ENCODE measurements at regions not wholly inside any gene's neighbourhood (a gene's known extent, or its start where the extent isn't known, plus 50 kb on each side); places are given as distances from the start of the nearest gene placed in this dataset.

DNA sequence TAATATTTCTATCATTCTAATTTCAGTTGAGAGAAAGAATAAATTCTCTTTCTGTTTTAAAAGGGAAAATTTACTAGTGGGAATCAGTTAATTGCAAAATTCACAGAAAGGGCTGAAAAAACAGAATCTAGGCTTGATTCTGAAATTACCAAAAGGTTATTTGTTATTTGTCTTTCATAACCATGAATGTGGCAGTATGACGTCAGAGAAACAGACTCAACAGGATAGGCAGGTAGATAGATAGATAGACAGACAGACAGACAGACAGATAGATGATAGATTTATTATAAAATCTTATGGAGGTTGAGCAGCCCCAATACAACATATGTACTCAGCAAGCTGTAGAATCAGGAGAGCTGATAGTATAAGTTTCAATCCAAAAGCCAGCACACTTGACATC lies 311.0 kb downstream of the ADAM29 start:
- no peak overlapping the region for H3K27ac ChIP-seq (ENCODE audit: poor library complexity, severe bottlenecking)
- TF ChIP-seq, protein P1, sequence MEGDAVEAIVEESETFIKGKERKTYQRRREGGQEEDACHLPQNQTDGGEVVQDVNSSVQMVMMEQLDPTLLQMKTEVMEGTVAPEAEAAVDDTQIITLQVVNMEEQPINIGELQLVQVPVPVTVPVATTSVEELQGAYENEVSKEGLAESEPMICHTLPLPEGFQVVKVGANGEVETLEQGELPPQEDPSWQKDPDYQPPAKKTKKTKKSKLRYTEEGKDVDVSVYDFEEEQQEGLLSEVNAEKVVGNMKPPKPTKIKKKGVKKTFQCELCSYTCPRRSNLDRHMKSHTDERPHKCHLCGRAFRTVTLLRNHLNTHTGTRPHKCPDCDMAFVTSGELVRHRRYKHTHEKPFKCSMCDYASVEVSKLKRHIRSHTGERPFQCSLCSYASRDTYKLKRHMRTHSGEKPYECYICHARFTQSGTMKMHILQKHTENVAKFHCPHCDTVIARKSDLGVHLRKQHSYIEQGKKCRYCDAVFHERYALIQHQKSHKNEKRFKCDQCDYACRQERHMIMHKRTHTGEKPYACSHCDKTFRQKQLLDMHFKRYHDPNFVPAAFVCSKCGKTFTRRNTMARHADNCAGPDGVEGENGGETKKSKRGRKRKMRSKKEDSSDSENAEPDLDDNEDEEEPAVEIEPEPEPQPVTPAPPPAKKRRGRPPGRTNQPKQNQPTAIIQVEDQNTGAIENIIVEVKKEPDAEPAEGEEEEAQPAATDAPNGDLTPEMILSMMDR (IDR thresholded peaks at IDR 0.05; ENCODE audit: poor library complexity, severe bottlenecking): no peak
- ATAC-seq (ENCODE audit: low read depth): no peak

GRCh38 chr4:175234162-175234561 lies 316.0 kb downstream of the ADAM29 start:
- ATAC-seq (ENCODE audit: low read depth) (no peak), DNase-seq (ENCODE audit: low spot score) (no peak)
- Histone ChIP-seq H3K36me3 (ENCODE audit: low read depth) (no peaks in the 10 kb centered on the region), H3K4me1 (ENCODE audit: insufficient read depth, poor library complexity, severe bottlenecking) (peaks cover 6% of the 10 kb centered on the region), H3K27ac (ENCODE audit: poor library complexity, severe bottlenecking) (no peak overlapping the region), H3K4me3 (ENCODE audit: severe bottlenecking) (no peak overlapping the region), H3K9me3 (ENCODE audit: severe bottlenecking) (no peaks in the 10 kb centered on the region), H3K27me3 (ENCODE audit: insufficient read depth, poor library complexity, severe bottlenecking) (no peaks in the 10 kb centered on the region)
- TF ChIP-seq, protein P1 (IDR thresholded peaks at IDR 0.05; ENCODE audit: poor library complexity, severe bottlenecking): no peak

More for the DNA sequence above, 311.0 kb downstream of the ADAM29 start:
- no peaks in the 10 kb centered on the region for H3K4me1 ChIP-seq (ENCODE audit: insufficient read depth, poor library complexity, severe bottlenecking)
- H3K4me3 ChIP-seq (ENCODE audit: severe bottlenecking): no peak overlapping the region
- no peaks in the 10 kb centered on the region for H3K36me3 ChIP-seq (ENCODE audit: low read depth)
- H3K27me3 ChIP-seq (ENCODE audit: insufficient read depth, poor library complexity, severe bottlenecking): no peaks in the 10 kb centered on the region
- H3K9me3 ChIP-seq (ENCODE audit: severe bottlenecking): no peaks in the 10 kb centered on the region
- no peak for DNase-seq (ENCODE audit: low spot score)

DNA sequence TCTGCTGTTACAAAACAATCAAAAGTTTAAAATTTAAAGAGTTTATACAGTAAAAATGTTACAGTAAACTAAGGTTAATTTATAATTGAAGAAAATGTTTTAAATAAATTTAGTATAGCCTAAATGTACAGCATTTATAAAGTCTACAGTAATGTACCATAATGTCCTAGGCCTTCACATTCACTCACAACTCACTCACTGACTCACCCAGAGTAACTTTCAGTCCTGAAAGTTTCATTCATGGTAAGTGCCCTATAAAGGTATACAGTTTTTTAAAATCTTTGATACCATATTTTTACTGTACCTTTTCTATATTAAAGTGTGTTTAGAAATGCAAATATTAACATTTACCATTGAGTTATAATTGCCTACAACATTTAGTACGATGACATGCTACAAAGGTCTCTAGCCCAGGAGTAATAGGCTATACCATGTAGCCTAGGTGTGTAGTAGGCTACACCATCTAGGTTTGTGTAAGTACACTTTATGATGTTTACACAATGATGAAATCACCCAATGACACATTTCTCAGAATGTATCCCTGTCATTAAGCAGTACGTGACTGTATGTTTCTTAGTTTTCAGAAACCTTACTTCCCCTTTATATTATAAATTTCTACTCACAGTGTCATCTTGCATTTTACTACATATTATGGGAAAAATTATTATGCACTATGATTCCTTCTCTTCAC lies 320.8 kb downstream of the ADAM29 start:
- DNase-seq (ENCODE audit: low spot score): no peak
- H3K4me1 ChIP-seq (ENCODE audit: insufficient read depth, poor library complexity, severe bottlenecking): peaks cover 11% of the 10 kb centered on the region
- TF ChIP-seq, protein P1 (IDR thresholded peaks at IDR 0.05; ENCODE audit: poor library complexity, severe bottlenecking): no peak
- ATAC-seq (ENCODE audit: low read depth): peak; percentile 86
- H3K9me3 ChIP-seq (ENCODE audit: severe bottlenecking): no peaks in the 10 kb centered on the region
- no peaks in the 10 kb centered on the region for H3K36me3 ChIP-seq (ENCODE audit: low read depth)
- H3K27ac ChIP-seq (ENCODE audit: poor library complexity, severe bottlenecking): peak overlapping the region; percentile 19
- H3K27me3 ChIP-seq (ENCODE audit: insufficient read depth, poor library complexity, severe bottlenecking): no peaks in the 10 kb centered on the region
- no peak overlapping the region for H3K4me3 ChIP-seq (ENCODE audit: severe bottlenecking)

GRCh38 chr4:175246941-175247340 lies 328.8 kb downstream of the ADAM29 start:
- TF ChIP-seq, protein P1 (IDR thresholded peaks at IDR 0.05; ENCODE audit: poor library complexity, severe bottlenecking): no peak
- H3K27ac ChIP-seq (ENCODE audit: poor library complexity, severe bottlenecking): no peak overlapping the region
- no peak overlapping the region for H3K4me3 ChIP-seq (ENCODE audit: severe bottlenecking)
- H3K4me1 ChIP-seq (ENCODE audit: insufficient read depth, poor library complexity, severe bottlenecking): peaks cover 4% of the 10 kb centered on the region
- ATAC-seq (ENCODE audit: low read depth) (peak; percentile 36; the same call in 1 of the 3 replicates), DNase-seq (ENCODE audit: low spot score) (no peak)
- H3K9me3 ChIP-seq (ENCODE audit: severe bottlenecking): no peaks in the 10 kb centered on the region
- no peaks in the 10 kb centered on the region for H3K36me3 ChIP-seq (ENCODE audit: low read depth)
- no peaks in the 10 kb centered on the region for H3K27me3 ChIP-seq (ENCODE audit: insufficient read depth, poor library complexity, severe bottlenecking)

DNA sequence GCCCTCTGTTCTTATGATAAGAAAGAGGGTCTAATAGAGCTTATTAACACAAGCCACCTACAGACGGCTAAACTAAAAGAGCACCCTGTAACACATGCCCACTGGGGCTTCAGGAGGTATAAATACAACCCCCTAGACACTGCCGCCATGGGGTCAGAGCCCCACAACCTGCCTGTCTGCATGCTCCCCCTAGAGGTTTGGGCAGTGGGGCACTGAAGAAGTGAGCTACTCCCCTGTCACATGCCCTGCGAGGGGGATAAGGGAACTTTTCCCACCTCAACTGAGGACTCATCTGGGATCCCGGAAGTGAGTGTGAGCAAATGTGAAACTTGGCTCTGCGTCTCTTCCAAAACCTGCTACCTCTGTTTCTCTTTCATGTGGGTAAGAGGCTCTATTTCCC lies 334.5 kb downstream of the ADAM29 start:
- ATAC-seq (ENCODE audit: low read depth) (no peak), DNase-seq (ENCODE audit: low spot score) (no peak)
- Histone ChIP-seq H3K27me3 (ENCODE audit: insufficient read depth, poor library complexity, severe bottlenecking) (no peaks in the 10 kb centered on the region), H3K4me1 (ENCODE audit: insufficient read depth, poor library complexity, severe bottlenecking) (no peaks in the 10 kb centered on the region), H3K36me3 (ENCODE audit: low read depth) (no peaks in the 10 kb centered on the region), H3K9me3 (ENCODE audit: severe bottlenecking) (no peaks in the 10 kb centered on the region), H3K4me3 (ENCODE audit: severe bottlenecking) (no peak overlapping the region), H3K27ac (ENCODE audit: poor library complexity, severe bottlenecking) (no peak overlapping the region)
- TF ChIP-seq, protein P1 (IDR thresholded peaks at IDR 0.05; ENCODE audit: poor library complexity, severe bottlenecking): no peak

Measured in RWPE2 (cell line).